ENCODE measurements at regions not wholly inside any gene's neighbourhood (a gene's known extent, or its start where the extent isn't known, plus 50 kb on each side); places are given as distances from the start of the nearest gene placed in this dataset.

- TF ChIP-seq NFIC (IDR thresholded peaks at IDR 0.05) (no peak), EGR1 (IDR thresholded peaks at IDR 0.05) (no peak), RAD21 (IDR thresholded peaks at IDR 0.05; ENCODE audit: low read depth) (no peak), TEAD4 (IDR thresholded peaks at IDR 0.05) (no peak), TCF12 (IDR thresholded peaks at IDR 0.05; ENCODE audit: low read depth) (no peak), EP300 (IDR thresholded peaks at IDR 0.05; ENCODE audit: borderline replicate concordance) (no peak), ZBTB7A (IDR thresholded peaks at IDR 0.05; ENCODE audit: low read depth) (no peak), YY1 (IDR thresholded peaks at IDR 0.05; ENCODE audit: low read depth) (no peak), CEBPB (IDR thresholded peaks at IDR 0.05) (no peak), MAX (IDR thresholded peaks at IDR 0.05) (no peak), FOXM1 (IDR thresholded peaks at IDR 0.05; ENCODE audit: borderline replicate concordance, low read depth) (no peak)
- TF ChIP-seq, protein P1, sequence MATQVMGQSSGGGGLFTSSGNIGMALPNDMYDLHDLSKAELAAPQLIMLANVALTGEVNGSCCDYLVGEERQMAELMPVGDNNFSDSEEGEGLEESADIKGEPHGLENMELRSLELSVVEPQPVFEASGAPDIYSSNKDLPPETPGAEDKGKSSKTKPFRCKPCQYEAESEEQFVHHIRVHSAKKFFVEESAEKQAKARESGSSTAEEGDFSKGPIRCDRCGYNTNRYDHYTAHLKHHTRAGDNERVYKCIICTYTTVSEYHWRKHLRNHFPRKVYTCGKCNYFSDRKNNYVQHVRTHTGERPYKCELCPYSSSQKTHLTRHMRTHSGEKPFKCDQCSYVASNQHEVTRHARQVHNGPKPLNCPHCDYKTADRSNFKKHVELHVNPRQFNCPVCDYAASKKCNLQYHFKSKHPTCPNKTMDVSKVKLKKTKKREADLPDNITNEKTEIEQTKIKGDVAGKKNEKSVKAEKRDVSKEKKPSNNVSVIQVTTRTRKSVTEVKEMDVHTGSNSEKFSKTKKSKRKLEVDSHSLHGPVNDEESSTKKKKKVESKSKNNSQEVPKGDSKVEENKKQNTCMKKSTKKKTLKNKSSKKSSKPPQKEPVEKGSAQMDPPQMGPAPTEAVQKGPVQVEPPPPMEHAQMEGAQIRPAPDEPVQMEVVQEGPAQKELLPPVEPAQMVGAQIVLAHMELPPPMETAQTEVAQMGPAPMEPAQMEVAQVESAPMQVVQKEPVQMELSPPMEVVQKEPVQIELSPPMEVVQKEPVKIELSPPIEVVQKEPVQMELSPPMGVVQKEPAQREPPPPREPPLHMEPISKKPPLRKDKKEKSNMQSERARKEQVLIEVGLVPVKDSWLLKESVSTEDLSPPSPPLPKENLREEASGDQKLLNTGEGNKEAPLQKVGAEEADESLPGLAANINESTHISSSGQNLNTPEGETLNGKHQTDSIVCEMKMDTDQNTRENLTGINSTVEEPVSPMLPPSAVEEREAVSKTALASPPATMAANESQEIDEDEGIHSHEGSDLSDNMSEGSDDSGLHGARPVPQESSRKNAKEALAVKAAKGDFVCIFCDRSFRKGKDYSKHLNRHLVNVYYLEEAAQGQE (IDR thresholded peaks at IDR 0.05; ENCODE audit: low read depth), result no peak
These were observed 600.5 kb upstream of the GRIA3 start for GRCh38 chrX:122583551-122583950.

DNA sequence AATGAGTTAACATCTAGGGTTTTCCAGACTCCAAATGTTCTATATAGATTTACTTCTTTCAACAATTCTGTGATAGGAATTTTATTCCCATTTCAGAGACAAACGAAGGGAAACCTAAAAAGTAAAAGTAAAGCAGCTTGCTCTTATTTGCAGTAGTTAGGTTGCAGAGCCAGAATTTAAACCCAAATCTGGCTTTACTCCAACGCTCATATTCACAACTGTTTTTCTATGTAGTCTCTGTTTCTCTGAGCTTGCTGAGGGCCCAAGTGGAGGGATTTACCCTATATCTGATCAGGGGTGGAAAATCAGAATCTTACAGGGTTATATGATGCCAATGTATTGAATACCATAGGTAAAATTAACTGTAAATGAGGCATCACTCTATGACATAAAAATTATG, 599.1 kb upstream of the GRIA3 start:
- TF ChIP-seq TEAD4 (IDR thresholded peaks at IDR 0.05) (no peak), CREB1 (IDR thresholded peaks at IDR 0.05; ENCODE audit: low read depth) (no peak), MAX (IDR thresholded peaks at IDR 0.05) (no peak)

DNA sequence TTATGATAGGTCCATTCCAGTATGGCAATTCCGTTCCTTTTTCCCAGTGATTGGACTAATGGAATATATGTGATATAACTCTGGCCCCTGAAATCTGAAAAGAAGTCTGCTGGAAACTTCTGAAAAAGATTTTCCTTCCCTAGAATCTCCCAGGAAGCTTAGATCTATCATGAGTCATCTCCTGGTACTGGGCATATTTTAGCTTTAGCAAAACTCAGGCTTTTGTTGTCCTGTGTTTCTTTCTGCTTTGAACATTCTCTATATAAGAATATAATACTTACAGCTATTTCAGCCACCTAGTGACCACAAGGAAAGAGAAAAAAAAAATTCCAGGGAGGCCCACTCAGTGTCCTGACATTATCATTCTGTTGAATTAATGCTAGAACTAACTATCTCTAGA, 597.2 kb upstream of the GRIA3 start:
- TF ChIP-seq NFIC (IDR thresholded peaks at IDR 0.05), result no peak
- TF ChIP-seq TAF1 (IDR thresholded peaks at IDR 0.05; ENCODE audit: low read depth), result no peak
- no peak for TF ChIP-seq EGR1 (IDR thresholded peaks at IDR 0.05)
- TF ChIP-seq TEAD4 (IDR thresholded peaks at IDR 0.05), result no peak
- TF ChIP-seq TCF12 (IDR thresholded peaks at IDR 0.05; ENCODE audit: low read depth), result no peak
- TF ChIP-seq FOXM1 (IDR thresholded peaks at IDR 0.05; ENCODE audit: borderline replicate concordance, low read depth), result no peak
- no peak for TF ChIP-seq ZBTB7A (IDR thresholded peaks at IDR 0.05; ENCODE audit: low read depth)
- TF ChIP-seq CREB1 (IDR thresholded peaks at IDR 0.05; ENCODE audit: low read depth), result no peak
- no peak for TF ChIP-seq EP300 (IDR thresholded peaks at IDR 0.05; ENCODE audit: borderline replicate concordance)
- TF ChIP-seq, protein P1 (IDR thresholded peaks at IDR 0.05; ENCODE audit: low read depth), result no peak
- TF ChIP-seq CEBPB (IDR thresholded peaks at IDR 0.05), result no peak
- no peak for TF ChIP-seq YY1 (IDR thresholded peaks at IDR 0.05; ENCODE audit: low read depth)
- TF ChIP-seq RAD21 (IDR thresholded peaks at IDR 0.05; ENCODE audit: low read depth), result no peak

GRCh38 chrX:122591546-122591945, 592.5 kb upstream of the GRIA3 start:
- TF ChIP-seq YY1 (IDR thresholded peaks at IDR 0.05; ENCODE audit: low read depth), result no peak
- TF ChIP-seq FOXM1 (IDR thresholded peaks at IDR 0.05; ENCODE audit: borderline replicate concordance, low read depth), result no peak
- TF ChIP-seq TEAD4 (IDR thresholded peaks at IDR 0.05), result no peak
- no peak for TF ChIP-seq NFIC (IDR thresholded peaks at IDR 0.05)
- TF ChIP-seq RAD21 (IDR thresholded peaks at IDR 0.05; ENCODE audit: low read depth), result no peak

DNA sequence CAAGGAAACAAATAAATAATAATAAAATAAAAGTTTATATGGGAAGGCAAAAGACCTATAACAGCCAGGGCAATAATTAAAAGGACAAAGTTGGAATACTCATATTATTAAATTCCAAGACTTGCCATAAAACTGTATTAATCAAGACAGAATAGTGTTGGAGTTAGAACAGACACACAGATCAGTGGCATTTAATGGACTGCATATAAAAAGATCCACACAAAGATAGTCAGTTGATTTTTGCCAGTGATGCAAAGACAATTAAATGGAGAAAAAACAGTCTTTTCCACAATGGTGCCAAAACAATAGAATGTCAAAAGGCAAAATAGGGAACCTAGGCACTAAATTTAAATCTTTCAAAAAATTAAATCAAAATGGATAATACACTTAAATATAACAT, 587.1 kb upstream of the GRIA3 start:
- TF ChIP-seq YY1 (IDR thresholded peaks at IDR 0.05; ENCODE audit: low read depth) (no peak), TEAD4 (IDR thresholded peaks at IDR 0.05) (no peak), EP300 (IDR thresholded peaks at IDR 0.05; ENCODE audit: borderline replicate concordance) (no peak), CEBPB (IDR thresholded peaks at IDR 0.05) (no peak), ZBTB7A (IDR thresholded peaks at IDR 0.05; ENCODE audit: low read depth) (no peak), TAF1 (IDR thresholded peaks at IDR 0.05; ENCODE audit: low read depth) (no peak), RAD21 (IDR thresholded peaks at IDR 0.05; ENCODE audit: low read depth) (no peak)
- TF ChIP-seq, protein P2, sequence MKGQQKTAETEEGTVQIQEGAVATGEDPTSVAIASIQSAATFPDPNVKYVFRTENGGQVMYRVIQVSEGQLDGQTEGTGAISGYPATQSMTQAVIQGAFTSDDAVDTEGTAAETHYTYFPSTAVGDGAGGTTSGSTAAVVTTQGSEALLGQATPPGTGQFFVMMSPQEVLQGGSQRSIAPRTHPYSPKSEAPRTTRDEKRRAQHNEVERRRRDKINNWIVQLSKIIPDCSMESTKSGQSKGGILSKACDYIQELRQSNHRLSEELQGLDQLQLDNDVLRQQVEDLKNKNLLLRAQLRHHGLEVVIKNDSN (IDR thresholded peaks at IDR 0.05), result no peak
- TF ChIP-seq, protein P1 (IDR thresholded peaks at IDR 0.05; ENCODE audit: low read depth), result no peak
